ENCODE measurements at regions not wholly inside any gene's neighbourhood (a gene's known extent, or its start where the extent isn't known, plus 50 kb on each side); places are given as distances from the start of the nearest gene placed in this dataset.

GRCh38 chr2:16744521-16744920, 78.9 kb upstream of the CYRIA start (continued):
- TF ChIP-seq POU2F2 (IDR thresholded peaks at IDR 0.05; ENCODE audit: borderline replicate concordance, low read depth, low read length): no peak

GRCh38 chr2:16742026-16742425, 76.4 kb upstream of the CYRIA start:
- in situ Hi-C loops (cut with MboI): no loop called here
- FAIRE-seq: no peak
- POLR2A ChIA-PET: no interaction called here
- Histone ChIP-seq H2AFZ (ENCODE audit: control insufficient read depth, low read depth, low read length) (no peak overlapping the region), H3K4me3 (no peak overlapping the region), H4K20me1 (ENCODE audit: control insufficient read depth, insufficient read depth) (no peaks in the 10 kb centered on the region), H3K27ac (ENCODE audit: control insufficient read depth, insufficient read depth) (no peak overlapping the region), H3K27me3 (replicated peaks in 1 of 2; ENCODE audit: control insufficient read depth in 2 of 2, insufficient read depth in 2 of 2, low read length in 1 of 2) (peaks cover 2 to 3% of the 10 kb centered on the region in 2 experiments; a peak in 3 of 4 replicates), H3K9me3 (replicated peaks; ENCODE audit: control insufficient read depth, insufficient read depth, low read length) (no peaks in the 10 kb centered on the region), H3K79me2 (ENCODE audit: control insufficient read depth, insufficient read depth, low read length) (no peaks in the 10 kb centered on the region), H3K4me1 (ENCODE audit: control insufficient read depth, insufficient read depth, low read length) (no peaks in the 10 kb centered on the region), H3K36me3 (ENCODE audit: control insufficient read depth in 2 of 2, insufficient read depth in 2 of 2, low read length in 1 of 2) (no peaks in the 10 kb centered on the region), H3K4me2 (ENCODE audit: control insufficient read depth, insufficient read depth) (no peak overlapping the region), H3K9ac (ENCODE audit: control insufficient read depth, insufficient read depth, low read length) (no peak overlapping the region)
- DNase-seq (ENCODE audit: low read depth, low spot score): no peak
- SMC1A ChIA-PET (ENCODE audit: uncharacterized antibody, unreplicated experiment): interaction anchor here (1.1 kb wide), 2 partner anchors 13 to 76 kb away, joined by 3 to 5 read pairs; no protein-coding TSS in a partner anchor
- RAD21 ChIA-PET (ENCODE audit: unreplicated experiment): no interaction called here
- TF ChIP-seq NRF1 (conservative IDR thresholded peaks at IDR 0.05; ENCODE audit: low read depth, low read length): no peak
- no peak for TF ChIP-seq CBX3 (IDR thresholded peaks at IDR 0.05; ENCODE audit: borderline replicate concordance, low read depth)
- TF ChIP-seq TBL1XR1 (IDR thresholded peaks at IDR 0.05; ENCODE audit: low read depth, low read length): no peak
- TF ChIP-seq BMI1 (IDR thresholded peaks at IDR 0.05; ENCODE audit: borderline replicate concordance): no peak
- no peak for TF ChIP-seq HCFC1 (IDR thresholded peaks at IDR 0.05; ENCODE audit: low read length)
- no peak for TF ChIP-seq POLR2AphosphoS5 (IDR thresholded peaks at IDR 0.05; ENCODE audit: low read length)
- no peak for TF ChIP-seq NR2F1 (conservative IDR thresholded peaks at IDR 0.05)
- ATAC-seq: no peak
- BruUV-seq (replicated peaks): no TSS peak
- CTCF ChIA-PET: no interaction called here
- intact Hi-C loops (cut with micrococcal nuclease; ENCODE audit: unreplicated experiment): no loop called here
- 0% methylated on average over 1 of the region's 1 CpG for WGBS (ENCODE audit: insufficient coverage, insufficient replicate concordance, low lambda C conversion rate, missing lambda C conversion rate)

- in situ Hi-C loops (cut with MboI): no loop called here
- peaks cover 2 to 3% of the 10 kb centered on the region in 2 experiments; a peak in 3 of 4 replicates for H3K27me3 ChIP-seq (replicated peaks in 1 of 2; ENCODE audit: control insufficient read depth in 2 of 2, insufficient read depth in 2 of 2, low read length in 1 of 2)
- DNase-seq (ENCODE audit: low read depth, low spot score) (no peak), ATAC-seq (no peak), FAIRE-seq (no peak)
- ChIA-PET CTCF (no interaction called here), RAD21 (ENCODE audit: unreplicated experiment) (no interaction called here), SMC1A (ENCODE audit: uncharacterized antibody, unreplicated experiment) (interaction anchor here (1.1 kb wide), 1 partner anchor 13 kb away, joined by 3 read pairs; no protein-coding TSS in a partner anchor), POLR2A (no interaction called here)
- no TSS peak for BruUV-seq (replicated peaks)
- H2AFZ ChIP-seq (ENCODE audit: control insufficient read depth, low read depth, low read length): no peak overlapping the region
- no peak overlapping the region for H3K9ac ChIP-seq (ENCODE audit: control insufficient read depth, insufficient read depth, low read length)
- no peak overlapping the region for H3K27ac ChIP-seq (ENCODE audit: control insufficient read depth, insufficient read depth)
- H3K36me3 ChIP-seq (ENCODE audit: control insufficient read depth in 2 of 2, insufficient read depth in 2 of 2, low read length in 1 of 2): no peaks in the 10 kb centered on the region
- 26% methylated on average over 3 of the region's 3 CpGs for WGBS (ENCODE audit: insufficient coverage, insufficient replicate concordance, low lambda C conversion rate, missing lambda C conversion rate)
- no peaks in the 10 kb centered on the region for H4K20me1 ChIP-seq (ENCODE audit: control insufficient read depth, insufficient read depth)
- no peaks in the 10 kb centered on the region for H3K79me2 ChIP-seq (ENCODE audit: control insufficient read depth, insufficient read depth, low read length)
- no peaks in the 10 kb centered on the region for H3K4me1 ChIP-seq (ENCODE audit: control insufficient read depth, insufficient read depth, low read length)
- no peak overlapping the region for H3K4me2 ChIP-seq (ENCODE audit: control insufficient read depth, insufficient read depth)
- intact Hi-C loops (cut with micrococcal nuclease; ENCODE audit: unreplicated experiment): no loop called here
- H3K9me3 ChIP-seq (replicated peaks; ENCODE audit: control insufficient read depth, insufficient read depth, low read length): no peaks in the 10 kb centered on the region
- H3K4me3 ChIP-seq: no peak overlapping the region
- TF ChIP-seq RUNX3 (IDR thresholded peaks at IDR 0.05; ENCODE audit: low read length): no peak
- TF ChIP-seq ZNF622 (IDR thresholded peaks at IDR 0.05): no peak
- no peak for TF ChIP-seq PRDM15 (CRISPR knock-in tag; IDR thresholded peaks at IDR 0.05)
- no peak for TF ChIP-seq NKRF (conservative IDR thresholded peaks at IDR 0.05)
- no peak for TF ChIP-seq CHD1 (IDR thresholded peaks at IDR 0.05; ENCODE audit: low read depth, low read length)
These were observed 75.9 kb upstream of the CYRIA start for GRCh38 chr2:16741498-16741897.
